Stimulated activated effector memory CD8-positive, alpha-beta T cell treated with anti-CD3 and anti-CD28 coated beads, Interleukin-12 subunit alpha, Interleukin-12 subunit beta, amount 100 ng/mL, for 72 hours (primary cell): ENCODE measurements at regions not wholly inside any gene's neighbourhood (a gene's known extent, or its start where the extent isn't known, plus 50 kb on each side); places are given as distances from the start of the nearest gene placed in this dataset.
"Not testable (repeated sequence)": the region's sequence is repeated elsewhere in the genome, so short reads cannot be mapped to it uniquely, and the experiment has no call there.

Source experiments
- ATAC-seq: fragments of 150-1000 bp; cut with Tn5 transposase; 2 replicates; pipeline ENCODE4 v1.10.0; 2021
- DNase-seq, 2 donors: peaks; one replicate each; pipeline ENCODE4 v3.0.0; 2021 to 2022; ENCODE audit warnings: low spot score in 2 of 2
- H3K27ac Mint-ChIP-seq: one replicate; pipeline ENCODE4 v1.8.0; 2022; ENCODE audit warnings: mild to moderate bottlenecking, mixed read lengths
- H3K36me3 Mint-ChIP-seq: one replicate; pipeline ENCODE4 v1.8.0; 2022; ENCODE audit warnings: mild to moderate bottlenecking, mixed read lengths
- H3K4me1 Mint-ChIP-seq: one replicate; pipeline ENCODE4 v1.8.0; 2022; ENCODE audit warnings: mixed read lengths
- H3K4me3 Mint-ChIP-seq: one replicate; pipeline ENCODE4 v1.8.0; 2022; ENCODE audit warnings: mild to moderate bottlenecking, mixed read lengths
- H3K9me3 Mint-ChIP-seq: one replicate; pipeline ENCODE4 v1.8.0; 2022; ENCODE audit warnings: mixed read lengths

DNA sequence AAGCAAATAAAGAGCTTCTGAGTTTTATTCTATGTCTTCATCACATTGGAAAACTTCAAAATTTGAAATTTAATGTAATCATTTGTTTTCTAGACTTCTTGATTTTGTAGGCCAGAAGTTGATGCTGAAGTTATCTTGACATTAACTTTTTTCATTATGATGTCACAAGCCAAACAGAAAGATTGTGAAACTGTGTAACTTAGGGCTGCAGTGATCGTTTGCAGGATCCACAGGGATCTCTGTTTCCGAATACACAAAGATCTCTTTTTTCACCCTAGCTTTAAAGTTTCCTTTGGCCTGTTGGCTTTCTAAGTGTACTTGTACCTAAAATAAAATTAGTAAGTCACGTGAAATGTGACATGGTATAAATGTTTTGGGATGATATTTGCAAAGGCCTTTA lies 594.9 kb upstream of the CDH2 start:
- Mint-ChIP-seq H3K27ac (no peak overlapping the region), H3K4me1 (no peaks in the 10 kb centered on the region), H3K9me3 (peaks cover 7% of the 10 kb centered on the region), H3K36me3 (no peaks in the 10 kb centered on the region), H3K4me3 (no peak overlapping the region)
- ATAC-seq: no peak
- DNase-seq: no peak

DNA sequence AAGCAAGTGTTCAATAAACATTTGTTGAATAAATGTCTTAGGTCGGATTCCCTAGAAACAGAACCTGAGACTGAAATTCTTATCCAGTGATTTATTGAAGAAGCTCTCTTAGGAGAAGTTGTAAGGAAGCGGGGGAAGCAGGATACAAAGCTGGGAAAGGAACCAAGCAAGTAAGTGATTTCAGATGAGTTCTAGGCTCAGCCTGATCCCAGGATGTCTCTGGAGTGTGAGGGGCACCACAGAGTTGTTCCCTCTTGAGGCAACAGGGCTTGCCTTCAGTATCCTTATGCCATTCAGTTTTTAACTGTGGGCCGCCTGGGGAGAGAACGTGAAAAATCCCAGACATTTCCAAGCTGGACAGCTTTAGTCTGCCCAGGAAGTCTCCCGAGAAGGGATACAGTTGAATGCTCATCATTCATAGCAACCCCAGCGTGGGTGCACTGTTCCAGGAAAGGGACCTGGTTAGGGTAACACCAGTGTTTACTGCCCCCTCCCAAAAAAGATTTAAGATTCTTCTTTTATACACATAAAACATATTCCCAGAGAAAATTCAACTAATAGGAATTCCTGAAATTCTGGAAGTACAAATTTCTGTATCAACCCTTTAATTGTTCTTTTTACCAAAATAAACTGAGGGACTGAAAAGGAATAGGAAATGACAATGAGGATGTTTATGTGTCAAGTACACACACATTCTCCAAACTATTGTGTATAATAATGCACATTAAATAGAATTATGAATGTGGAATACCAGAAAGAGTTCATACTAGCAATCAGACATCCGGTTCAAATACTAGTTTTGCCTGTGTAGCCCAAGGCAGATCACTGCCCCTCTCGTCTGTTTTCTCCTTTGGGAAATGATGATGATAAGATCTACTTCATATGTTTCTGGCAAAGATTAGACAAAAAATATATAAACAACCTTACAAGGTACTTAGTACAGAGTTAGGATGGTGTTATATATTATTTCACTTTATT lies 592.1 kb upstream of the CDH2 start:
- Mint-ChIP-seq H3K4me1 (no peaks in the 10 kb centered on the region), H3K9me3 (peaks cover 7% of the 10 kb centered on the region), H3K27ac (no peak overlapping the region), H3K36me3 (no peaks in the 10 kb centered on the region), H3K4me3 (no peak overlapping the region)
- DNase-seq: no peak
- no peak for ATAC-seq

DNA sequence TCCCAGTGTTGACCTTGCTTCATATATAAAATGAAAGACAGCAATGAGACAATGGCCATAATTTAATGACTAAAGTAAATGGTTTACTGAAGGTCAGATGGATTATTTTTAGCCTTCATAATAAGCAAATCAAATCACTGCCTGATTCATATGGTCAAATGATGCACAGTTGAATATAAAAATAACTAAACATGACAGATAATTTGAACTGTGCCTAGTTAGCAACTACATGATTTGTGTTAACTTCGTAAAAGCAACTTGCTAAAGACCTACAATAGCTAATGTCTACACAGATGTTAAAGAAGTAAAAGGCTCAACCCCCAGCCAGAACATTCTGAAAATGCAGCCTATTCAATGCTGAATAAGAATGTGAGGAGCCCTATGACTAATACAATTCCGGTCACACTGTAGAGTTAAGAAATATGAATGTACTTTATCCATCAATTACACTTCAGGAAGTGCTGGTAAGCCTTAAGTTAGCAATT lies 590.8 kb upstream of the CDH2 start:
- no peak overlapping the region for H3K27ac Mint-ChIP-seq
- H3K9me3 Mint-ChIP-seq: peaks cover 11% of the 10 kb centered on the region
- DNase-seq: no peak
- peak; percentile 45 for ATAC-seq
- no peaks in the 10 kb centered on the region for H3K4me1 Mint-ChIP-seq
- H3K4me3 Mint-ChIP-seq: no peak overlapping the region
- no peaks in the 10 kb centered on the region for H3K36me3 Mint-ChIP-seq

DNA sequence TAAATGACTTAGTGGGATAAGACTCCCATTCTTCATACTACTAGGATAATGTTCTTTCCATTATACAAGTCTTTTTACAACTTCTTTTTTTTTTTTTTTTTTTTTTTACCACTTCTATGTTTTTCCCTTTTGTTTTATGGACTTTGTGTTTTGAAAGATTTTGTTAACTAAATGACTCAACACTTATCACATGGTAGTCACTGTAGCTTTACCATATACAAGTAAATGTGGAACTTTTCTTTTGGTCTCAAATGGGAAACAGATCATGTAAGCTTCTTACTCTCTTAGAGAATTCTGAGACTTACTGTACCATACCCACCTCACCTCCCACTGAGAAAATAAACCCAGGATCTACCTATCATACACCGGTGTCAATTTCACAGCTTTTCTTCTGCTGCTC lies 590.3 kb upstream of the CDH2 start:
- no peaks in the 10 kb centered on the region for H3K36me3 Mint-ChIP-seq
- H3K4me1 Mint-ChIP-seq: no peaks in the 10 kb centered on the region
- ATAC-seq: no peak
- no peak overlapping the region for H3K27ac Mint-ChIP-seq
- DNase-seq: no peak
- H3K4me3 Mint-ChIP-seq: no peak overlapping the region
- H3K9me3 Mint-ChIP-seq: peaks cover 11% of the 10 kb centered on the region

DNA sequence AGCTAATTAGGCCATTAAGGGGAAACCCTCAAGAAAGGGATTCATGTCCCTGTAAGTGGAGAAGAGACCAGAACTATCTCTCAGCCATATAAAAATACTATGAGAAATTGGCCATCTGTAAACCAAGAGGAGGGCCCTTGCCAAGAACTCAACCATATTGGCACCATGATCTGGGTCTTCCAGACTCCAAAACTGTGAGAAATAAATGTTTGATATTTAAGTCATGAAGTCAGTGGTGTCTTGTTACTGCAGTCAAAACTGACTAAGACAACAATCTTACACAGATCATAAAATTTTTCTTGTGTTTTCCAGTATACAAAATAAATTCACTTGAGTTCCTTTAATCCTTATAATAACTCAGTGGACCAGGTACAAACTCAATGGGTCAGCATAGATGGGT lies 589.8 kb upstream of the CDH2 start:
- no peaks in the 10 kb centered on the region for H3K4me1 Mint-ChIP-seq
- H3K4me3 Mint-ChIP-seq: no peak overlapping the region
- no peaks in the 10 kb centered on the region for H3K36me3 Mint-ChIP-seq
- H3K27ac Mint-ChIP-seq: no peak overlapping the region
- DNase-seq (no peak), ATAC-seq (no peak)
- peaks cover 11% of the 10 kb centered on the region for H3K9me3 Mint-ChIP-seq

DNA sequence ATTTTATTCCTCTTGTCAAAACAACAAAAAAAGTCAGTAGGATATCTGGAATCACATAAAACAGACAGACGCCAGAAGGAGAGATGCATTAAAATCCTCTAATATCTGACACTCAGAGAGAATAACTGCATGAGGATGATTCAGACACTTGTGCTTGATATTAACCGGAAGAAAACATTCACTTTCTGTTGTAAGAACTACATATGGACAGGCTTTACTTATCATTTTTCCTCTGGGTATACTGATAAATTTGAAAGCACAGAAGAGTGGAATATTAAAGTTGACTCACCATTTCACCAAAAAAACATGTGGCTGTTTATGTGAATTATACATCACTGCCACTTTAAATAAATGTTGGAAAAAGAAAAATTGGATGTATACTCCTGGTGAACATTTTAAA lies 589.1 kb upstream of the CDH2 start:
- ATAC-seq (no peak), DNase-seq (no peak)
- Mint-ChIP-seq H3K9me3 (peaks cover 11% of the 10 kb centered on the region), H3K4me1 (no peaks in the 10 kb centered on the region), H3K4me3 (no peak overlapping the region), H3K36me3 (no peaks in the 10 kb centered on the region), H3K27ac (no peak overlapping the region)

GRCh38 chr18:28760299-28760698 lies 583.4 kb upstream of the CDH2 start:
- Mint-ChIP-seq H3K4me3 (no peak overlapping the region), H3K9me3 (peaks cover 8% of the 10 kb centered on the region), H3K4me1 (no peaks in the 10 kb centered on the region), H3K36me3 (no peaks in the 10 kb centered on the region), H3K27ac (no peak overlapping the region)
- DNase-seq (no peak), ATAC-seq (no peak)

DNA sequence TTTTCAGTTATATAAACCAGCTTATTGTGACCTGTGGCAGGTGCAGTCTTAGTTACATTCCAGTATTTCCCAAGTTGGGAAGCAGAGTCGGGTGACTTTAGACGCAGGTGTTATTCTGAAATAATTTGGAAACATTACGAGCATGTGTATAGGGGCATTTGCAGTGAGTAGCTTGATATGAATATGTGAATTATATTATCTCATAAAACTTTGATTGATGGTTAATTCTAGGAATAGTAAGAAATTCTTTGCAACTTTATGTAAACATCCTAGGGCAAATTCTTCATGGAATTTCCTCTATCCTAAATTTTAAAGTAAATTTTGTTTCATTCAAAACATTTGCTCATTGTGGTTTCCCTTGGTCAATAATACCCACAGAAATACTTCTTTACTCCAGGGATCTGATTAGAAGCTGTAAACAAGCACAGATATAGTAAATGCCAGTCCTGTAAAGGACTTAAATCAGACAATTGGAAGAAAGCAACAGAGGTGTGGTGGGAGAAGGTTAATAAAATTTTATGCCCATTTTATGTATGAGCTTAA lies 580.6 kb upstream of the CDH2 start:
- Mint-ChIP-seq H3K9me3 (peaks cover 3% of the 10 kb centered on the region), H3K4me3 (no peak overlapping the region), H3K36me3 (no peaks in the 10 kb centered on the region), H3K4me1 (no peaks in the 10 kb centered on the region), H3K27ac (no peak overlapping the region)
- DNase-seq: no peak
- ATAC-seq: no peak

DNA sequence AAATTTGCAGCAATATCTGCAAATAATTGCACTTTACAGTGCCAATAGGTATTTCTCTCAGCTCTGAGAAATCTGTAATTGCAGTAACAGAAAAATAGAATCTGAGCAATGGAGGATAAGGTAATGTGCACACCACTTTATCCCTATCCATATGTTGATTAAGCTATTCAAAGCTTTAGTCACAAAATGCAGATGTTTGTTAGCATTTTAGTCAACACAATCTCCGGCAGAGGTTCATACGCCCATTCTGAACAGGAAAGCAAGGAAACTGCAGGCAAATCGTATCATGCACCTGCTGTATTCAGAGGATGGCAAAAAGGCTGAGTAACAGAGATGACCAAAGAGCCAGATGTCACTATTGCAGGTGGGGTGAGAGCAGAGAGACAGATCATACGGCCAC lies 566.2 kb upstream of the CDH2 start:
- Mint-ChIP-seq H3K9me3 (peaks cover 12% of the 10 kb centered on the region), H3K27ac (no peak overlapping the region)
- DNase-seq: no peak

DNA sequence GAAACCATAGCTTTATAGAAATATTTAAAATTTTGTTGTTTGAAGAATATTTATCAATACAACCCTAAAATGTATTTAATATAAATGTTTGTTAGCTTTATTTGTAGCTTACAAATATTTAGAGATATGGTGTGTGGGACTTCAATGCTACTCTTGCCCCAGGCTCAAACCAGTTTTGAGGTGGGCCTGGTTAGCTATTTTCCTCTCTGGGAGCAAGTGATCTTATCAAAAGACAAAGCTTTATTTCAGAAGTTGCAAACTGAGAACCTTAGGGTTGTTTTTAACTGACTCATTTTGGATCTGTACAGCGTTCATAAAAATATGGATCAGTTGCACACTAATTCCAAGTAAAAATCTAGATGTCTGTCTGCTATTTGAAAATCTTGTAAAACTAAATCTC lies 563.6 kb upstream of the CDH2 start:
- no peak for ATAC-seq
- Mint-ChIP-seq H3K4me3 (no peak overlapping the region), H3K4me1 (no peaks in the 10 kb centered on the region), H3K27ac (no peak overlapping the region), H3K9me3 (peaks cover 10% of the 10 kb centered on the region), H3K36me3 (no peaks in the 10 kb centered on the region)
- no peak for DNase-seq

More for the DNA sequence above, 566.2 kb upstream of the CDH2 start:
- no peak for ATAC-seq
- no peaks in the 10 kb centered on the region for H3K36me3 Mint-ChIP-seq
- no peak overlapping the region for H3K4me3 Mint-ChIP-seq
- no peaks in the 10 kb centered on the region for H3K4me1 Mint-ChIP-seq

DNA sequence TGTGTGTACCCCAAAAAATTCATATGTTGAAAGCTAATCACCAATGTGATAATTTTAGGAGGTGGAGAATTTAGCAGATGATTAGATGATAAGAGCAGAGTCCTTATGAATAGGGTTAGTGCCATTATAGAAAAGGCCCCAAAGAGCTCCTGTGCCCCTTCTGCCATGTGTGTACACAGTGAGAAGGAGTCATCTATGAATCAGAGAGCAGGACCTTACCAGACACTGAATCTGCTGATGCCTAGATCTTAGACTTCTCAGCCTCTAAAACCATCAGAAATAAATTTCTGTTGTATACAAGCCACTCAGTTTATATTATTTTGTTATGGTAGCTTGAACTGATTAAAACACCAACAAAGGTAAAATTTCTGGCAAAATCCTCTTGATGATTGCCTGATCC lies 560.0 kb upstream of the CDH2 start:
- ATAC-seq: no peak
- no peak overlapping the region for H3K27ac Mint-ChIP-seq
- H3K4me3 Mint-ChIP-seq: no peak overlapping the region
- H3K36me3 Mint-ChIP-seq: no peaks in the 10 kb centered on the region
- no peaks in the 10 kb centered on the region for H3K4me1 Mint-ChIP-seq
- no peak for DNase-seq
- H3K9me3 Mint-ChIP-seq: peaks cover 12% of the 10 kb centered on the region

DNA sequence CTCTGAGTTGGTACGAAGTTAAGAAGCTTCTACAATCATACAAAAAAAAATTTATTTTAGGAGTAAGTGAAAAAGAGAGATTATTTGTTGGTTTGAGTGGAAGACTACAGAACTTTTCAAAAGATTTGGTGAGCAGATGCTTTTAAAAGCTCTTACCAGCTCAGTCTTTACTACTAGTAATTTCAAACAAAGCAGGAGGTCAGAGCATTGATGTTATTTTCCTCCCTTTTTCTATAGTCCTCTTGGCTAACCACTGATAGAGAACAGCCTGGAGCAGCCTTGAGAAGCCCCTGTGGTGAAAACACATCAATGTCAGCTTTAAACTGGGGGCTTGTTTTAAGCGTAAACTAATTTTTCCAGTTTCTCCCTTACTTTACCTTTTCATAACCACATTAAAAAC lies 559.3 kb upstream of the CDH2 start:
- ATAC-seq: no peak
- no peak for DNase-seq

GRCh38 chr18:28735731-28736130 lies 558.8 kb upstream of the CDH2 start:
- Mint-ChIP-seq H3K36me3 (no peaks in the 10 kb centered on the region), H3K4me3 (no peak overlapping the region), H3K4me1 (no peaks in the 10 kb centered on the region), H3K27ac (no peak overlapping the region), H3K9me3 (peaks cover 12% of the 10 kb centered on the region)
- DNase-seq (no peak), ATAC-seq (no peak)

More for the DNA sequence above, 559.3 kb upstream of the CDH2 start:
- H3K9me3 Mint-ChIP-seq: peaks cover 12% of the 10 kb centered on the region
- H3K36me3 Mint-ChIP-seq: no peaks in the 10 kb centered on the region
- no peak overlapping the region for H3K4me3 Mint-ChIP-seq
- no peak overlapping the region for H3K27ac Mint-ChIP-seq
- no peaks in the 10 kb centered on the region for H3K4me1 Mint-ChIP-seq

GRCh38 chr18:28729321-28729720 lies 552.4 kb upstream of the CDH2 start:
- Mint-ChIP-seq H3K4me1 (no peaks in the 10 kb centered on the region), H3K36me3 (no peaks in the 10 kb centered on the region), H3K4me3 (no peak overlapping the region), H3K27ac (no peak overlapping the region), H3K9me3 (peaks cover 7% of the 10 kb centered on the region)
- ATAC-seq (no peak), DNase-seq (no peak)

DNA sequence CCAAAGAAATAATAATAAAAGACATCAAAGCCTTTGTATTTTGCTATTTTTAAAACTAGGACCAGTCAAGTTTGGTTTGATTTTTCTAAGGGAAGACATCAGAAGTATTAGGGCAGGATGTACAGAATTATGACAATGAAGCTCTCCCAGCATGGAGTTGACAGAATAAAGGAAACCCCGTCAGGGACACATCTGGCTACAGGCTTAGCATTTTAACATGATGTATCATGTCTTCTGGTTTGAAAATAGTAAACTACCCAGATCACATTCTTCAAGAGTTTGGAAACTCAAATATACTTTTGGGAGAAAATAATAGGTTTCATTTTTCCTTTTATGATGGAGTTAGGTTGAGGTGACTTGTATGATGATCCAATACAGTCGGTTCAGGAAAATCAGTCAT lies 552.0 kb upstream of the CDH2 start:
- H3K27ac Mint-ChIP-seq: no peak overlapping the region
- no peak overlapping the region for H3K4me3 Mint-ChIP-seq
- H3K9me3 Mint-ChIP-seq: peaks cover 7% of the 10 kb centered on the region
- no peaks in the 10 kb centered on the region for H3K36me3 Mint-ChIP-seq
- no peaks in the 10 kb centered on the region for H3K4me1 Mint-ChIP-seq
- ATAC-seq (no peak), DNase-seq (no peak)

DNA sequence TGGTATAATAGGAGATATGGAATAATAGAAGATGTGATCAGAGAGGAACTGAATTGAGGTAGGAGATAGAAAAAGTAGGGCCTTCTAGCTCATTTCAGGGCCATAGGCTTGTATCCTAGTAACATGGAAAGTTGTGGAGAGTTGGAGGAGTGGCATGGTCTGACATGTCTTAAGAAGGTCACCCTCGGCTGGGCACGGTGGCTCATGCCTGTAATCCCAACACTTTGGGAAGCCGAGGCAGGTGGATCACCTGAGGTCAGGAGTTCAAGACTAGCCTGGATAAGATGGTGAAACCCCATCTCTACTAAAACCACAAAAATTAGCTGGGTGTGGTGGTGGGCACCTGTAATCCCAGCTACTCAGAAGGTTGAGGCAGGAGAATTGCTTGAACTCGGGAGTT lies 550.3 kb upstream of the CDH2 start:
- DNase-seq, H3K36me3 Mint-ChIP-seq, H3K27ac Mint-ChIP-seq, H3K4me1 Mint-ChIP-seq, H3K4me3 Mint-ChIP-seq, H3K9me3 Mint-ChIP-seq, ATAC-seq: not testable (repeated sequence)
